ENCODE measurements at regions not wholly inside any gene's neighbourhood (a gene's known extent, or its start where the extent isn't known, plus 50 kb on each side); places are given as distances from the start of the nearest gene placed in this dataset.

GRCh38 chr4:65943076-65943475, 272.8 kb upstream of the EPHA5 start:
- DNase-seq (ENCODE audit: low read depth) = peak; percentile 55
- H3K4me3 ChIP-seq (ENCODE audit: low read depth, low read length) = no peak overlapping the region
- TF ChIP-seq CTCF (conservative IDR thresholded peaks at IDR 0.05; ENCODE audit: low read depth, low read length) = peak; percentile 21

- H3K4me3 ChIP-seq (ENCODE audit: low read depth, low read length) = no peak overlapping the region
- no peak for TF ChIP-seq CTCF (conservative IDR thresholded peaks at IDR 0.05; ENCODE audit: low read depth, low read length)
- no peak for DNase-seq (ENCODE audit: low read depth)
Observed at GRCh38 chr4:65924843-65925242, 254.6 kb upstream of the EPHA5 start.

GRCh38 chr4:65923616-65924015, 253.3 kb upstream of the EPHA5 start:
- no peak overlapping the region for H3K4me3 ChIP-seq (ENCODE audit: low read depth, low read length)
- no peak for DNase-seq (ENCODE audit: low read depth)
- no peak for TF ChIP-seq CTCF (conservative IDR thresholded peaks at IDR 0.05; ENCODE audit: low read depth, low read length)

GRCh38 chr4:65921180-65921579, 250.9 kb upstream of the EPHA5 start:
- TF ChIP-seq CTCF (conservative IDR thresholded peaks at IDR 0.05; ENCODE audit: low read depth, low read length) = no peak

GRCh38 chr4:65918872-65919271, 248.6 kb upstream of the EPHA5 start:
- DNase-seq (ENCODE audit: low read depth) = no peak
- no peak overlapping the region for H3K4me3 ChIP-seq (ENCODE audit: low read depth, low read length)
- TF ChIP-seq CTCF (conservative IDR thresholded peaks at IDR 0.05; ENCODE audit: low read depth, low read length) = no peak

More at GRCh38 chr4:65921180-65921579, 250.9 kb upstream of the EPHA5 start:
- no peak overlapping the region for H3K4me3 ChIP-seq (ENCODE audit: low read depth, low read length)
- DNase-seq (ENCODE audit: low read depth) = no peak

GRCh38 chr4:65918212-65918611, 247.9 kb upstream of the EPHA5 start:
- no peak for DNase-seq (ENCODE audit: low read depth)
- TF ChIP-seq CTCF (conservative IDR thresholded peaks at IDR 0.05; ENCODE audit: low read depth, low read length) = no peak
- no peak overlapping the region for H3K4me3 ChIP-seq (ENCODE audit: low read depth, low read length)

GRCh38 chr4:65917486-65917885, 247.2 kb upstream of the EPHA5 start:
- no peak for DNase-seq (ENCODE audit: low read depth)
- TF ChIP-seq CTCF (conservative IDR thresholded peaks at IDR 0.05; ENCODE audit: low read depth, low read length) = no peak
- H3K4me3 ChIP-seq (ENCODE audit: low read depth, low read length) = no peak overlapping the region
